IMR-90 (cell line): ENCODE measurements at regions not wholly inside any gene's neighbourhood (a gene's known extent, or its start where the extent isn't known, plus 50 kb on each side); places are given as distances from the start of the nearest gene placed in this dataset.

Source experiments
- ATAC-seq: fragments of 200-7000 bp; cut with Tn5 transposase; 2 replicates; pipeline ENCODE4 v1.9.1; 2020; ENCODE audit warnings: low read depth, mild to moderate bottlenecking, moderate library complexity
- BruUV-seq: library from RNA; stranded (reverse); fragments of 400-500 nt; replicated peaks from 2 replicates; lab custom pipeline; 2021; lab: Mats Ljungman, UMichigan
- CTCF ChIA-PET: fragments of 300-600 bp; formaldehyde crosslinking; extraction: SDS; loops from one replicate; lab custom pipeline; 2021; ENCODE audit warnings: antibody characterized with exemption; lab: Yijun Ruan, JAX
- POLR2A ChIA-PET: fragments of 300-600 bp; sonication (Branson Sonifier 250); formaldehyde crosslinking; loops from one replicate; lab custom pipeline; 2022; ENCODE audit warnings: antibody characterized with exemption; ENCODE audit not compliant: unreplicated experiment; lab: Charles Lee
- DNase-seq: peaks from one replicate; pipeline ENCODE4 v3.0.0; 2013
- H2AFZ ChIP-seq: replicated peaks from 2 replicates; pipeline ENCODE3; 2013; ENCODE audit warnings: low read length, mild to moderate bottlenecking; ENCODE audit not compliant: poor library complexity
- H2AK5ac ChIP-seq: 2 replicates; pipeline ENCODE4 v1.6.1; 2013; ENCODE audit warnings: low read depth, low read length, inconsistent platforms
- H2AK9ac ChIP-seq: replicated peaks from 2 replicates; pipeline ENCODE3; 2013; ENCODE audit warnings: mild to moderate bottlenecking, low read depth, low read length, moderate library complexity; ENCODE audit not compliant: poor library complexity
- H2BK120ac ChIP-seq: 2 replicates; pipeline ENCODE4 v1.6.1; 2013; ENCODE audit warnings: low read depth, low read length, inconsistent platforms
- H2BK15ac ChIP-seq: 3 replicates; pipeline ENCODE4 v1.6.1; 2013; ENCODE audit warnings: low read depth, low read length, inconsistent platforms
- H2BK20ac ChIP-seq: 2 replicates; pipeline ENCODE4 v1.6.1; 2013; ENCODE audit warnings: low read depth, mild to moderate bottlenecking, inconsistent platforms, low read length, moderate library complexity
- H2BK5ac ChIP-seq: 2 replicates; pipeline ENCODE4 v1.6.1; 2013; ENCODE audit warnings: mild to moderate bottlenecking, low read depth, low read length, inconsistent platforms; ENCODE audit not compliant: poor library complexity, severe bottlenecking
- H3K14ac ChIP-seq: replicated peaks from 2 replicates; pipeline ENCODE4 v1.6.1; 2013; ENCODE audit warnings: low read depth, low read length, inconsistent platforms
- H3K18ac ChIP-seq: 2 replicates; pipeline ENCODE4 v1.6.1; 2013; ENCODE audit warnings: low read depth, low read length, control low read depth
- H3K23ac ChIP-seq: 2 replicates; pipeline ENCODE4 v1.6.1; 2013; ENCODE audit warnings: low read depth, low read length, inconsistent platforms
- H3K27ac ChIP-seq: 2 replicates; pipeline ENCODE4 v1.5.1; 2013; ENCODE audit warnings: mild to moderate bottlenecking, control low read depth, low read length; ENCODE audit not compliant: insufficient read depth
- H3K27me3 ChIP-seq: 2 replicates; pipeline ENCODE4 v1.6.1; 2013; ENCODE audit warnings: low read length; ENCODE audit not compliant: control insufficient read depth, insufficient read depth
- H3K36me3 ChIP-seq: 2 replicates; pipeline ENCODE4 v1.6.1; 2013; ENCODE audit warnings: low read length, mixed read lengths; ENCODE audit not compliant: control insufficient read depth, insufficient read depth
- H3K4ac ChIP-seq: 2 replicates; pipeline ENCODE4 v1.6.1; 2013; ENCODE audit warnings: low read depth, low read length, inconsistent platforms
- H3K4me1 ChIP-seq: 2 replicates; pipeline ENCODE4 v1.6.1; 2013; ENCODE audit warnings: low read length, mixed read lengths; ENCODE audit not compliant: control insufficient read depth, insufficient read depth
- H3K4me2 ChIP-seq: 2 replicates; pipeline ENCODE4 v1.6.1; 2013; ENCODE audit warnings: low read depth, mild to moderate bottlenecking, control low read depth, low read length, moderate library complexity
- H3K4me3 ChIP-seq: 2 replicates; pipeline ENCODE4 v1.5.1; 2013; ENCODE audit warnings: low read depth, mild to moderate bottlenecking, control low read depth, low read length, moderate library complexity; ENCODE audit not compliant: insufficient read depth
- H3K56ac ChIP-seq: 2 replicates; pipeline ENCODE4 v1.6.1; 2013; ENCODE audit warnings: low read length, inconsistent platforms; ENCODE audit not compliant: insufficient read depth; ENCODE audit errors: extremely low read depth
- H3K79me1 ChIP-seq, 2 experiments: 2 replicates each; pipeline ENCODE4 v1.6.1; 2013; ENCODE audit warnings: low read length in 2 of 2, inconsistent platforms in 1 of 2, low read depth in 1 of 2
- H3K9ac ChIP-seq: 2 replicates; pipeline ENCODE4 v1.6.1; 2013; ENCODE audit warnings: low read depth, low read length, control low read depth
- H3K9me1 ChIP-seq: 2 replicates; pipeline ENCODE4 v1.6.1; 2013; ENCODE audit warnings: low read length, inconsistent platforms; ENCODE audit not compliant: insufficient read depth
- H3K9me3 ChIP-seq: 2 replicates; pipeline ENCODE4 v1.6.1; 2013; ENCODE audit warnings: low read length; ENCODE audit not compliant: control insufficient read depth, insufficient read depth
- H4K20me1 ChIP-seq: 2 replicates; pipeline ENCODE4 v1.6.1; 2013; ENCODE audit warnings: low read length, inconsistent platforms; ENCODE audit not compliant: insufficient read depth
- H4K5ac ChIP-seq: 2 replicates; pipeline ENCODE4 v1.6.1; 2013; ENCODE audit warnings: mild to moderate bottlenecking, low read depth, low read length, control low read depth
- H4K8ac ChIP-seq, 2 experiments: 2 replicates each; pipeline ENCODE4 v1.6.1; 2013; ENCODE audit warnings: low read depth in 2 of 2, low read length in 2 of 2, control low read depth in 1 of 2, inconsistent platforms in 1 of 2
- H4K91ac ChIP-seq: 2 replicates; pipeline ENCODE4 v1.6.1; 2013; ENCODE audit warnings: low read depth, low read length, inconsistent platforms; ENCODE audit not compliant: insufficient read depth
- FOS ChIP-seq: fragments of 150-350 bp; IDR thresholded peaks from 2 replicates; pipeline ENCODE4 v1.6.1; 2016; ENCODE audit warnings: low read depth, low read length
- NFE2L2 ChIP-seq: fragments of 150-350 bp; IDR thresholded peaks from 2 replicates; pipeline ENCODE4 v1.6.1; 2016; ENCODE audit warnings: low read depth, mild to moderate bottlenecking, low read length
- RCOR1 ChIP-seq: IDR thresholded peaks from 2 replicates; pipeline ENCODE4 v1.6.1; 2012; ENCODE audit warnings: mild to moderate bottlenecking, low read length, improper control_type of control experiment; ENCODE audit not compliant: insufficient replicate concordance
- WGBS, 2 experiments: methylation state at CpG; one replicate each; pipeline versions ENCODE4 v1.1.5 to v1.1.7; 2013; ENCODE audit warnings: missing lambda C conversion rate in 2 of 2; ENCODE audit not compliant: insufficient read length in 1 of 2; ENCODE audit errors: extremely low coverage in 2 of 2; 5-methylcytosine and 5-hydroxymethylcytosine counted together
- dilution Hi-C: fragments of 300-500 bp; cut with HindIII; formaldehyde crosslinking; loops from one replicate; pipeline ENCODE4 v1.14.3; 2018; ENCODE audit warnings: low sequenced_read_pairs; ENCODE audit not compliant: unreplicated experiment
- in situ Hi-C: fragments of 300-500 bp; cut with MboI; formaldehyde crosslinking; loops from 3 replicates; pipeline ENCODE4 v1.14.3; 2019; ENCODE audit warnings: low sequenced_read_pairs, inconsistent platforms, mixed read lengths
- intact Hi-C: fragments of 100-400 bp; cut with micrococcal nuclease; formaldehyde crosslinking; loops from 2 replicates; pipeline ENCODE4 v1.10.0; 2022
- TF ChIP-seq, protein P1 (sequence below): fragments of 150-350 bp; IDR thresholded peaks from 2 replicates; pipeline ENCODE4 v1.6.1; 2016; ENCODE audit warnings: low read depth, mild to moderate bottlenecking, low read length, moderate library complexity, borderline replicate concordance

- no peak overlapping the region for H4K5ac ChIP-seq
- H2BK5ac ChIP-seq, result no peak overlapping the region
- no peak overlapping the region for H3K4me3 ChIP-seq
- H3K36me3 ChIP-seq, result no peaks in the 10 kb centered on the region
- ATAC-seq (peak; percentile 48; the same call in 1 of the 2 replicates), DNase-seq (peak; percentile 62)
- H3K9me1 ChIP-seq, result peaks cover 6% of the 10 kb centered on the region; the same call in 1 of the 2 replicates
- H2AK9ac ChIP-seq, result no peak overlapping the region
- H3K23ac ChIP-seq, result no peak overlapping the region
- no peak overlapping the region for H3K56ac ChIP-seq
- H3K4me2 ChIP-seq, result no peak overlapping the region
- H3K27me3 ChIP-seq, result no peaks in the 10 kb centered on the region
- H3K27ac ChIP-seq, result no peak overlapping the region
- H2AK5ac ChIP-seq, result peak overlapping the region; percentile 57; the same call in 1 of the 2 replicates
- WGBS, 2 experiments, result no CpG with 5 or more reads among the region's 1 CpG
- no peaks in the 10 kb centered on the region for H4K20me1 ChIP-seq
- TF ChIP-seq, protein P1, sequence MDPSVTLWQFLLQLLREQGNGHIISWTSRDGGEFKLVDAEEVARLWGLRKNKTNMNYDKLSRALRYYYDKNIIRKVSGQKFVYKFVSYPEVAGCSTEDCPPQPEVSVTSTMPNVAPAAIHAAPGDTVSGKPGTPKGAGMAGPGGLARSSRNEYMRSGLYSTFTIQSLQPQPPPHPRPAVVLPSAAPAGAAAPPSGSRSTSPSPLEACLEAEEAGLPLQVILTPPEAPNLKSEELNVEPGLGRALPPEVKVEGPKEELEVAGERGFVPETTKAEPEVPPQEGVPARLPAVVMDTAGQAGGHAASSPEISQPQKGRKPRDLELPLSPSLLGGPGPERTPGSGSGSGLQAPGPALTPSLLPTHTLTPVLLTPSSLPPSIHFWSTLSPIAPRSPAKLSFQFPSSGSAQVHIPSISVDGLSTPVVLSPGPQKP, result no peak
- TF ChIP-seq NFE2L2 (no peak), FOS (0 out of 2 replicates have a peak, but pooled peaks have one; percentile 28), RCOR1 (no peak)
- in situ Hi-C loops, result no loop called here
- H3K14ac ChIP-seq, result no peak overlapping the region
- H2AFZ ChIP-seq, result no peak overlapping the region
- H3K9ac ChIP-seq, result no peak overlapping the region
- ChIA-PET CTCF (no interaction called here), POLR2A (no interaction called here)
- H3K79me1 ChIP-seq, result no peaks in the 10 kb centered on the region
- H4K91ac ChIP-seq, result no peak overlapping the region
- peak overlapping the region; percentile 22; the same call in 1 of the 3 replicates for H2BK15ac ChIP-seq
- H2BK20ac ChIP-seq, result no peak overlapping the region; the same call in 1 of the 2 replicates
- no peak overlapping the region for H3K18ac ChIP-seq
- peak overlapping the region; percentile 16; the same call in 1 of the 2 replicates for H2BK120ac ChIP-seq
- H4K8ac ChIP-seq, result 0 out of 4 replicates have a peak overlapping the region, but pooled peaks have one; percentile 10 to 32
- no TSS peak for BruUV-seq
- intact Hi-C loops, result no loop called here
- peaks cover 2% of the 10 kb centered on the region for H3K4me1 ChIP-seq
- dilution Hi-C loops, result no loop called here
- no peaks in the 10 kb centered on the region for H3K9me3 ChIP-seq
- no peak overlapping the region for H3K4ac ChIP-seq
These were observed 65.6 kb upstream of the ZDHHC17 start for GRCh38 chr12:76698316-76698715.
